Trophoblast cell (in vitro differentiated cells and primary cell): ENCODE measurements at regions not wholly inside any gene's neighbourhood (a gene's known extent, or its start where the extent isn't known, plus 50 kb on each side); places are given as distances from the start of the nearest gene placed in this dataset.

ENCODE experiments used
- DNase-seq, 2 donors: peaks; one replicate each; pipeline ENCODE4 v3.0.0-alpha.2; 2016
- H2AFZ ChIP-seq: 2 replicates; pipeline ENCODE4 v1.6.1; 2013; ENCODE audit warnings: low read length, moderate library complexity, mild to moderate bottlenecking; ENCODE audit not compliant: insufficient read depth, poor library complexity
- H2AK5ac ChIP-seq: 2 replicates; pipeline ENCODE4 v1.6.1; 2013; ENCODE audit warnings: mild to moderate bottlenecking, low read length
- H2BK120ac ChIP-seq: 2 replicates; pipeline ENCODE4 v1.6.1; 2013; ENCODE audit warnings: low read length, mild to moderate bottlenecking, moderate library complexity; ENCODE audit not compliant: insufficient read depth, poor library complexity
- H2BK12ac ChIP-seq: 2 replicates; pipeline ENCODE4 v1.6.1; 2013; ENCODE audit warnings: mild to moderate bottlenecking, low read length, moderate library complexity
- H2BK5ac ChIP-seq: 2 replicates; pipeline ENCODE4 v1.6.1; 2013; ENCODE audit warnings: low read length, low read depth, moderate library complexity, mild to moderate bottlenecking; ENCODE audit not compliant: poor library complexity
- H3K14ac ChIP-seq: 2 replicates; pipeline ENCODE4 v1.6.1; 2013; ENCODE audit warnings: mild to moderate bottlenecking, low read length
- H3K18ac ChIP-seq: 2 replicates; pipeline ENCODE4 v1.6.1; 2013; ENCODE audit warnings: mild to moderate bottlenecking, low read length
- H3K23ac ChIP-seq: 2 replicates; pipeline ENCODE4 v1.6.1; 2013; ENCODE audit warnings: low read length
- H3K27ac ChIP-seq: 2 replicates; pipeline ENCODE4 v1.5.1; 2013; ENCODE audit warnings: low read depth, mild to moderate bottlenecking, inconsistent platforms, low read length, moderate library complexity
- H3K27me3 ChIP-seq: 2 replicates; pipeline ENCODE4 v1.6.1; 2013; ENCODE audit warnings: inconsistent platforms, mild to moderate bottlenecking, low read length, moderate library complexity; ENCODE audit not compliant: insufficient read depth
- H3K36me3 ChIP-seq, 2 experiments: 1 replicate in 1 of 2; 2 replicates in 1 of 2; pipeline ENCODE4 v1.6.1; 2013; ENCODE audit warnings: low read length in 2 of 2, mild to moderate bottlenecking in 2 of 2, moderate library complexity in 1 of 2; ENCODE audit not compliant: insufficient read depth in 2 of 2, control insufficient read depth in 1 of 2
- H3K4ac ChIP-seq: 2 replicates; pipeline ENCODE4 v1.6.1; 2013; ENCODE audit warnings: low read depth, mild to moderate bottlenecking, low read length, moderate library complexity
- H3K4me1 ChIP-seq, 2 experiments: 1 replicate in 1 of 2; 2 replicates in 1 of 2; pipeline ENCODE4 v1.6.1; 2013; ENCODE audit warnings: low read length in 2 of 2, mild to moderate bottlenecking in 2 of 2, moderate library complexity in 1 of 2; ENCODE audit not compliant: insufficient read depth in 2 of 2, control insufficient read depth in 1 of 2
- H3K4me2 ChIP-seq: 2 replicates; pipeline ENCODE4 v1.6.1; 2013; ENCODE audit warnings: inconsistent platforms, mild to moderate bottlenecking, low read length, moderate library complexity
- H3K4me3 ChIP-seq: 2 replicates; pipeline ENCODE4 v1.5.1; 2013; ENCODE audit warnings: mild to moderate bottlenecking, low read depth, low read length, inconsistent platforms
- H3K79me1 ChIP-seq: one replicate; pipeline ENCODE4 v1.6.1; 2013; ENCODE audit warnings: low read length
- H3K79me2 ChIP-seq: 2 replicates; pipeline ENCODE4 v1.6.1; 2013; ENCODE audit warnings: low read length, mild to moderate bottlenecking; ENCODE audit not compliant: control insufficient read depth, insufficient read depth, poor library complexity
- H3K9ac ChIP-seq: 2 replicates; pipeline ENCODE4 v1.6.1; 2013; ENCODE audit warnings: mild to moderate bottlenecking, low read length
- H3K9me3 ChIP-seq: 2 replicates; pipeline ENCODE4 v1.6.1; 2013; ENCODE audit warnings: low read depth, mild to moderate bottlenecking, control low read depth, inconsistent platforms, low read length; ENCODE audit not compliant: insufficient read depth
- H4K12ac ChIP-seq: 2 replicates; pipeline ENCODE4 v1.6.1; 2013; ENCODE audit warnings: low read depth, mild to moderate bottlenecking, low read length, moderate library complexity
- H4K8ac ChIP-seq: 2 replicates; pipeline ENCODE4 v1.6.1; 2013; ENCODE audit warnings: low read depth, mild to moderate bottlenecking, low read length, moderate library complexity
- H4K91ac ChIP-seq: one replicate; pipeline ENCODE4 v1.6.1; 2013; ENCODE audit warnings: low read depth, mild to moderate bottlenecking, low read length, moderate library complexity
- WGBS: extraction: QIAGEN DNeasy Blood & Tissue Kit; methylation state at CpG from one replicate; pipeline ENCODE4 v1.1.7; 2013; ENCODE audit warnings: missing lambda C conversion rate; ENCODE audit not compliant: insufficient read length, insufficient coverage; ENCODE audit errors: extremely low coverage; 5-methylcytosine and 5-hydroxymethylcytosine counted together

DNA sequence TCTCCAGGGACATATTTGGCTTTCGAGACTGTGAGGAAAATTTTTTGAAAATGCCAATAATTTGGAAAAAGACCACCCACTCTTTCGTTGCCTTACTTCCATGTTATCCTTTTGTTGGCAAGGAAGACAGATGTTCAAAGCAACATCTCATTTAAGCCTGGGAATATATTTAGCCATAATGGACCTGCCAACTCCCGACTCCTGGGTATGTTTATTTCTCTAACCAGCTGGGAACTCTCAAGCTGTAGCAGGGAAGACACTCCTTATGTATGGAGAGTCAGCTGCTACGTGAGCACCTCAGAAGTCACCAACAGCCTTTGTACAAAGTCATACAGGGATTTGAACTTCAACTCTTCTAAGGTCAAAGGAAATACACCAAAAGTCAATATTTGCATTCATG, 96.5 kb upstream of the DAAM1 start:
- no peak overlapping the region for H3K4ac ChIP-seq
- H3K79me2 ChIP-seq = no peaks in the 10 kb centered on the region
- H2AK5ac ChIP-seq = no peak overlapping the region
- H3K23ac ChIP-seq = no peak overlapping the region
- no peak overlapping the region for H2BK5ac ChIP-seq
- no peaks in the 10 kb centered on the region for H3K79me1 ChIP-seq
- H2AFZ ChIP-seq = no peak overlapping the region
- H3K4me1 ChIP-seq = no peaks in the 10 kb centered on the region
- H2BK12ac ChIP-seq = no peak overlapping the region
- no peak overlapping the region for H2BK120ac ChIP-seq
- no peak overlapping the region for H3K9ac ChIP-seq
- no peaks in the 10 kb centered on the region for H3K36me3 ChIP-seq
- no peak overlapping the region for H4K12ac ChIP-seq
- no CpG with 5 or more reads among the region's 4 CpGs for WGBS
- no peak overlapping the region for H3K4me2 ChIP-seq
- no peak overlapping the region for H3K27ac ChIP-seq
- no peak for DNase-seq
- H3K14ac ChIP-seq = no peak overlapping the region
- no peak overlapping the region for H4K91ac ChIP-seq
- peaks cover 2% of the 10 kb centered on the region for H3K9me3 ChIP-seq
- H4K8ac ChIP-seq = no peak overlapping the region
- no peaks in the 10 kb centered on the region for H3K27me3 ChIP-seq
- H3K4me3 ChIP-seq = no peak overlapping the region
- H3K18ac ChIP-seq = no peak overlapping the region

GRCh38 chr14:59093902-59094301, 94.6 kb upstream of the DAAM1 start:
- no peak overlapping the region for H4K12ac ChIP-seq
- H2BK120ac ChIP-seq = no peak overlapping the region
- H3K9me3 ChIP-seq = peaks cover 2% of the 10 kb centered on the region
- no peaks in the 10 kb centered on the region for H3K36me3 ChIP-seq
- H2BK12ac ChIP-seq = no peak overlapping the region
- no peak overlapping the region for H4K8ac ChIP-seq
- DNase-seq = no peak
- no peaks in the 10 kb centered on the region for H3K27me3 ChIP-seq
- WGBS = no CpG with 5 or more reads among the region's 7 CpGs
- no peak overlapping the region for H2BK5ac ChIP-seq
- no peak overlapping the region for H3K27ac ChIP-seq
- no peak overlapping the region for H3K23ac ChIP-seq
- H3K18ac ChIP-seq = no peak overlapping the region
- no peak overlapping the region for H3K4me3 ChIP-seq
- H2AFZ ChIP-seq = no peak overlapping the region
- no peak overlapping the region for H3K4me2 ChIP-seq
- no peaks in the 10 kb centered on the region for H3K79me2 ChIP-seq
- H3K9ac ChIP-seq = no peak overlapping the region
- no peak overlapping the region for H2AK5ac ChIP-seq
- H3K79me1 ChIP-seq = peaks cover 3% of the 10 kb centered on the region
- H3K4ac ChIP-seq = no peak overlapping the region
- no peak overlapping the region for H4K91ac ChIP-seq
- peaks cover 0 to 3% of the 10 kb centered on the region in 2 experiments for H3K4me1 ChIP-seq
- H3K14ac ChIP-seq = no peak overlapping the region

GRCh38 chr14:59096303-59096702, 92.2 kb upstream of the DAAM1 start:
- Histone ChIP-seq H2AK5ac (no peak overlapping the region), H2BK120ac (no peak overlapping the region), H3K23ac (no peak overlapping the region), H3K79me1 (peaks cover 3% of the 10 kb centered on the region), H3K4me1 (peaks cover 0 to 3% of the 10 kb centered on the region in 2 experiments), H3K18ac (no peak overlapping the region), H3K14ac (no peak overlapping the region), H2AFZ (no peak overlapping the region), H4K8ac (no peak overlapping the region), H3K79me2 (no peaks in the 10 kb centered on the region), H4K12ac (no peak overlapping the region), H3K9me3 (peaks cover 2% of the 10 kb centered on the region), H2BK12ac (no peak overlapping the region), H3K4me2 (no peak overlapping the region), H3K4ac (no peak overlapping the region), H3K27me3 (no peaks in the 10 kb centered on the region), H2BK5ac (no peak overlapping the region), H3K36me3 (no peaks in the 10 kb centered on the region), H4K91ac (no peak overlapping the region), H3K4me3 (no peak overlapping the region), H3K9ac (no peak overlapping the region), H3K27ac (no peak overlapping the region)
- DNase-seq = no peak
- no CpG with 5 or more reads among the region's 2 CpGs for WGBS

DNA sequence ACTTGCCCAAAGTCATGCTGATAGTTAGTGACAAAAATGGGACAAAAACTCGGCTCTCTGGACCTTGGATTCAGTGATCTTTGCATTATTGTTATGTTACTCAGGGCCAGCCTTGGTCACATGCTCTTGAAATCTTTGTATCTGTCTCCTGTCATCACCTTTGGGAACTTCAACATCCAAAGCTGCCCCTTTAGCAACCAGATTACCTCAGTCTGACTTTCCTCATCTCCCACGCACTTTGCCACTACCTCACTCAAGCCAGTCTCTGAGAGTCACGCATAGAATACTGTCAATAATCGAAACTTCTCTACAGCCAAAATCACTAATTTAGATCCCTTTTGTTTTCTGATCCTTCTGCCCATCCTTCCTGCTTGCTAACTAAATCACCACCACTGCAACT, 90.8 kb upstream of the DAAM1 start:
- peak; percentile 9 to 54 for DNase-seq
- no peak overlapping the region for H3K4me3 ChIP-seq
- H3K4ac ChIP-seq = no peak overlapping the region
- no peak overlapping the region for H2BK5ac ChIP-seq
- no peak overlapping the region for H3K27ac ChIP-seq
- H3K9me3 ChIP-seq = peaks cover 2% of the 10 kb centered on the region
- no peak overlapping the region for H2AFZ ChIP-seq
- no CpG with 5 or more reads among the region's 4 CpGs for WGBS
- H2AK5ac ChIP-seq = no peak overlapping the region
- no peak overlapping the region for H3K14ac ChIP-seq
- H3K79me2 ChIP-seq = no peaks in the 10 kb centered on the region
- no peak overlapping the region for H3K23ac ChIP-seq
- H3K79me1 ChIP-seq = peaks cover 3% of the 10 kb centered on the region
- H3K36me3 ChIP-seq = no peaks in the 10 kb centered on the region
- H4K91ac ChIP-seq = no peak overlapping the region
- peaks cover 0 to 3% of the 10 kb centered on the region in 2 experiments for H3K4me1 ChIP-seq
- H3K9ac ChIP-seq = no peak overlapping the region
- H3K18ac ChIP-seq = no peak overlapping the region
- H2BK120ac ChIP-seq = no peak overlapping the region
- no peak overlapping the region for H3K4me2 ChIP-seq
- peak overlapping the region; percentile 2 for H2BK12ac ChIP-seq
- H4K8ac ChIP-seq = no peak overlapping the region
- H4K12ac ChIP-seq = no peak overlapping the region
- no peaks in the 10 kb centered on the region for H3K27me3 ChIP-seq
